Astrocyte (in vitro differentiated cells and primary cell): ENCODE measurements at regions not wholly inside any gene's neighbourhood (a gene's known extent, or its start where the extent isn't known, plus 50 kb on each side); places are given as distances from the start of the nearest gene placed in this dataset.

ENCODE experiments used
- DNase-seq: peaks from one replicate; pipeline ENCODE4 v3.0.0-alpha.2; 2010; ENCODE audit warnings: low read depth
- FAIRE-seq: peaks from 2 replicates; lab custom pipeline; 2011; peaks lifted over from hg19 to GRCh38; lab: Jason Lieb, UNC
- H2AFZ ChIP-seq: 2 replicates; pipeline ENCODE4 v1.6.0; 2012; ENCODE audit warnings: low read depth, low read length, inconsistent platforms
- H3K27ac ChIP-seq: 2 replicates; pipeline ENCODE4 v1.5.1; 2011; ENCODE audit warnings: low read depth, low read length, inconsistent platforms
- H3K27me3 ChIP-seq: 2 replicates; pipeline ENCODE4 v1.6.0; 2011; ENCODE audit warnings: low read length, inconsistent platforms; ENCODE audit not compliant: insufficient read depth
- H3K36me3 ChIP-seq: 2 replicates; pipeline ENCODE4 v1.5.1; 2011; ENCODE audit warnings: low read length, inconsistent platforms; ENCODE audit not compliant: insufficient read depth
- H3K4me1 ChIP-seq: 2 replicates; pipeline ENCODE4 v1.5.1; 2011; ENCODE audit warnings: low read length, inconsistent platforms; ENCODE audit not compliant: insufficient read depth
- H3K4me2 ChIP-seq: 2 replicates; pipeline ENCODE4 v1.6.0; 2012; ENCODE audit warnings: low read length, inconsistent platforms
- H3K4me3 ChIP-seq: 2 replicates; pipeline ENCODE4 v1.5.1; 2011; ENCODE audit warnings: low read depth, mild to moderate bottlenecking, low read length, inconsistent platforms; ENCODE audit not compliant: insufficient read depth
- H3K79me2 ChIP-seq: 2 replicates; pipeline ENCODE4 v1.6.0; 2012; ENCODE audit warnings: mild to moderate bottlenecking, low read length, inconsistent platforms; ENCODE audit not compliant: insufficient read depth
- H3K9ac ChIP-seq: 2 replicates; pipeline ENCODE4 v1.6.0; 2012; ENCODE audit warnings: mild to moderate bottlenecking, low read length, inconsistent platforms
- H3K9me3 ChIP-seq: 2 replicates; pipeline ENCODE4 v1.5.1; 2012; ENCODE audit warnings: low read depth, mild to moderate bottlenecking, low read length, inconsistent platforms; ENCODE audit not compliant: insufficient read depth
- H4K20me1 ChIP-seq: 2 replicates; pipeline ENCODE4 v1.6.0; 2012; ENCODE audit warnings: low read length, inconsistent platforms; ENCODE audit not compliant: insufficient read depth
- H3K27ac Mint-ChIP-seq: one replicate; pipeline ENCODE4 v1.8.0; 2021; ENCODE audit warnings: mild to moderate bottlenecking, mixed read lengths; ENCODE audit not compliant: unreplicated experiment
- H3K27me3 Mint-ChIP-seq: one replicate; pipeline ENCODE4 v1.8.0; 2021; ENCODE audit warnings: low read depth, mixed read lengths; ENCODE audit not compliant: unreplicated experiment
- H3K36me3 Mint-ChIP-seq: one replicate; pipeline ENCODE4 v1.8.0; 2021; ENCODE audit warnings: low read depth, mixed read lengths; ENCODE audit not compliant: unreplicated experiment
- H3K4me1 Mint-ChIP-seq: one replicate; pipeline ENCODE4 v1.8.0; 2021; ENCODE audit warnings: low read depth, mixed read lengths; ENCODE audit not compliant: unreplicated experiment
- H3K4me3 Mint-ChIP-seq: one replicate; pipeline ENCODE4 v1.8.0; 2021; ENCODE audit warnings: mild to moderate bottlenecking, moderate library complexity, mixed read lengths; ENCODE audit not compliant: unreplicated experiment
- H3K9me3 Mint-ChIP-seq: one replicate; pipeline ENCODE4 v1.8.0; 2021; ENCODE audit warnings: mild to moderate bottlenecking, mixed read lengths; ENCODE audit not compliant: unreplicated experiment
- EZH2 ChIP-seq: IDR thresholded peaks from 2 replicates; pipeline ENCODE4 v1.6.1; 2012; ENCODE audit warnings: mild to moderate bottlenecking, low read length, inconsistent platforms; ENCODE audit not compliant: insufficient read depth
- TF ChIP-seq, protein P1 (sequence below): IDR thresholded peaks from 2 replicates; pipeline ENCODE4 v1.5.1; 2011; ENCODE audit warnings: low read depth, mild to moderate bottlenecking, inconsistent platforms, low read length, moderate library complexity; ENCODE audit not compliant: insufficient read depth

DNA sequence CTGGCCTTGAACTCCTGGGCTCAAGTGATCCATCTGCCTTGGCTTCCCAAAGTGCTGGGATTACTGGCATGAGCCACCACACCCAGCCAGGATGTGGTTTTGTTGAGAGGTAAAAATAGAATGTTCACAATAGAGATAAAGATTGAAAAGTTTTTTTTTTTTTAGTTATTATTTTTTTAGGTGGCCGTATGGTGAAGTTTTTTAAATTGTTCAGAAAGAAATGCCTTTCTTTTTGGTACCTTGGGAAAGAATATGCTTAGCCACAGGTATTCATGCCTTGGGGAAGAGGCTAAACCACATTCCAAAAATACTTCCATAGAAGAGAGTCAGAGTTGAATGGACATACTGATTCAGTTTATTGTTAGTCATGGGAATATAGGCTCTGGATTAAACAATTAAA, 143.4 kb downstream of the C11orf91 start:
- no peaks in the 10 kb centered on the region for H3K9me3 ChIP-seq
- TF ChIP-seq, protein P1, sequence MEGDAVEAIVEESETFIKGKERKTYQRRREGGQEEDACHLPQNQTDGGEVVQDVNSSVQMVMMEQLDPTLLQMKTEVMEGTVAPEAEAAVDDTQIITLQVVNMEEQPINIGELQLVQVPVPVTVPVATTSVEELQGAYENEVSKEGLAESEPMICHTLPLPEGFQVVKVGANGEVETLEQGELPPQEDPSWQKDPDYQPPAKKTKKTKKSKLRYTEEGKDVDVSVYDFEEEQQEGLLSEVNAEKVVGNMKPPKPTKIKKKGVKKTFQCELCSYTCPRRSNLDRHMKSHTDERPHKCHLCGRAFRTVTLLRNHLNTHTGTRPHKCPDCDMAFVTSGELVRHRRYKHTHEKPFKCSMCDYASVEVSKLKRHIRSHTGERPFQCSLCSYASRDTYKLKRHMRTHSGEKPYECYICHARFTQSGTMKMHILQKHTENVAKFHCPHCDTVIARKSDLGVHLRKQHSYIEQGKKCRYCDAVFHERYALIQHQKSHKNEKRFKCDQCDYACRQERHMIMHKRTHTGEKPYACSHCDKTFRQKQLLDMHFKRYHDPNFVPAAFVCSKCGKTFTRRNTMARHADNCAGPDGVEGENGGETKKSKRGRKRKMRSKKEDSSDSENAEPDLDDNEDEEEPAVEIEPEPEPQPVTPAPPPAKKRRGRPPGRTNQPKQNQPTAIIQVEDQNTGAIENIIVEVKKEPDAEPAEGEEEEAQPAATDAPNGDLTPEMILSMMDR: no peak
- TF ChIP-seq EZH2: no peak
- H3K4me2 ChIP-seq: peak overlapping the region; percentile 43
- H3K9ac ChIP-seq: peak overlapping the region; percentile 61
- H3K4me3 Mint-ChIP-seq: no peak overlapping the region
- H3K79me2 ChIP-seq: no peaks in the 10 kb centered on the region
- peaks cover 17% of the 10 kb centered on the region for H3K4me1 Mint-ChIP-seq
- FAIRE-seq (peak; percentile 89), DNase-seq (peak; percentile 95)
- H3K27me3 ChIP-seq: no peaks in the 10 kb centered on the region
- H3K4me1 ChIP-seq: peaks cover 17% of the 10 kb centered on the region
- H3K36me3 ChIP-seq: peaks cover 14% of the 10 kb centered on the region
- no peaks in the 10 kb centered on the region for H3K27me3 Mint-ChIP-seq
- no peaks in the 10 kb centered on the region for H3K9me3 Mint-ChIP-seq
- peaks cover 2% of the 10 kb centered on the region for H3K36me3 Mint-ChIP-seq
- no peak overlapping the region for H2AFZ ChIP-seq
- no peak overlapping the region for H3K4me3 ChIP-seq
- peak overlapping the region; percentile 84 for H3K27ac Mint-ChIP-seq
- H4K20me1 ChIP-seq: no peaks in the 10 kb centered on the region
- peak overlapping the region; percentile 84 for H3K27ac ChIP-seq

DNA sequence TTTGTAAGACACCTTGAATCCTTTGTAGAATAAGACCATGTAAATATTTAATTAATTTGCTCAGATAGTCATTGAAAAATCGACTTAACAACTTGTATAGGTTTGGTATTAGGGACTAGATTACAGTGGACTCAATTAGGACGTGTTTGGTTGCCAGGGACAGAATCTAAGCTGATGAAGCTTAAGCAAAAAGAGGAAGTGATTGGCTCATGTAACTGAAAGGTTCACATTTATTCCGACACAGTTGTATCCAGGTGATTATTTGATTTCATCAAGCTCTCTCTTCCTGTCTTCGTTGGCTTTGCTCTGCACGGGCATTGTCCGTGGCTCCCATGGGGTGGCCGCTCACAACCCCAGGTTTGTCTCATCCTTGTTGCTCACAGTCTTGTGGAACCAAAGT, 146.4 kb downstream of the C11orf91 start:
- Histone ChIP-seq H3K9me3 (no peaks in the 10 kb centered on the region), H3K4me1 (peaks cover 17% of the 10 kb centered on the region), H2AFZ (no peak overlapping the region), H3K4me2 (no peak overlapping the region), H3K27me3 (no peaks in the 10 kb centered on the region), H3K9ac (no peak overlapping the region), H3K4me3 (no peak overlapping the region), H3K36me3 (no peaks in the 10 kb centered on the region), H3K27ac (peak overlapping the region; percentile 74), H3K79me2 (no peaks in the 10 kb centered on the region), H4K20me1 (no peaks in the 10 kb centered on the region)
- H3K36me3 Mint-ChIP-seq: peaks cover 3% of the 10 kb centered on the region
- DNase-seq: no peak
- no peak overlapping the region for H3K27ac Mint-ChIP-seq
- H3K4me3 Mint-ChIP-seq: no peak overlapping the region
- no peaks in the 10 kb centered on the region for H3K9me3 Mint-ChIP-seq
- FAIRE-seq: no peak
- peaks cover 17% of the 10 kb centered on the region for H3K4me1 Mint-ChIP-seq
- TF ChIP-seq EZH2: no peak
- TF ChIP-seq, protein P1: no peak
- H3K27me3 Mint-ChIP-seq: peaks cover 1% of the 10 kb centered on the region

DNA sequence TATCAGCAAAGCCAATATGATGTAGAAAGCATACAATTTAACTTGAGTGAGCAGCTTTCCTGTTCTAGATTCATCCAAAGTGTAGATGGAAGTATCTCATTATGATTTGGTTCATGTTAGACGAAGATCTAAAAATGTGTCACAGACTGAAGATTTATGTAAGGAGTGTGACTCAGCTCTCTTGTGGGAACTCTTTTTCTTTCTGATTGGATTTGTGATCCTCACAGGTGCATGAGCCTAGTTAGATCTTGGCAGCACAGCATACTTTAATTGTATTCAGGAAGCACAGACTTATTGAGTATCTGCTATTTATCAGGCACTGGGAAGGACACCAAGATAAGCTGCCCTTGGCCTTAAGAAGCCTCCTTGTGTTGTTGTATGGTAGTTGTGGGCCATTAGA, 147.1 kb downstream of the C11orf91 start:
- peak; percentile 72 for DNase-seq
- Histone ChIP-seq H4K20me1 (no peaks in the 10 kb centered on the region), H3K36me3 (no peaks in the 10 kb centered on the region), H3K9me3 (no peaks in the 10 kb centered on the region), H3K4me1 (peaks cover 17% of the 10 kb centered on the region), H3K9ac (peak overlapping the region; percentile 37), H3K4me3 (no peak overlapping the region), H3K27ac (peak overlapping the region; percentile 74), H3K27me3 (no peaks in the 10 kb centered on the region), H2AFZ (no peak overlapping the region), H3K4me2 (peak overlapping the region; percentile 28), H3K79me2 (no peaks in the 10 kb centered on the region)
- Mint-ChIP-seq H3K27me3 (peaks cover 1% of the 10 kb centered on the region), H3K4me3 (no peak overlapping the region), H3K27ac (no peak overlapping the region), H3K36me3 (peaks cover 3% of the 10 kb centered on the region), H3K4me1 (peaks cover 17% of the 10 kb centered on the region), H3K9me3 (no peaks in the 10 kb centered on the region)
- TF ChIP-seq, protein P1: no peak
- no peak for TF ChIP-seq EZH2
- peak; percentile 59 for FAIRE-seq
